Epithelial cell of prostate (primary cell): ENCODE measurements at regions not wholly inside any gene's neighbourhood (a gene's known extent, or its start where the extent isn't known, plus 50 kb on each side); places are given as distances from the start of the nearest gene placed in this dataset.
"Not testable (repeated sequence)": the region's sequence is repeated elsewhere in the genome, so short reads cannot be mapped to it uniquely, and the experiment has no call there.

Experiments used
- DNase-seq: peaks from one replicate; pipeline ENCODE4 v3.0.0-alpha.2; 2011; ENCODE audit warnings: low read depth, low spot score
- H3K27ac ChIP-seq: fragments of 450-650 bp; 2 replicates; pipeline ENCODE4 v1.5.1; 2017; ENCODE audit warnings: mild to moderate bottlenecking

- no peak overlapping the region for H3K27ac ChIP-seq
- DNase-seq = no peak
Observed at GRCh38 chr2:168300460-168300859, 53.1 kb upstream of the STK39 start.

DNA sequence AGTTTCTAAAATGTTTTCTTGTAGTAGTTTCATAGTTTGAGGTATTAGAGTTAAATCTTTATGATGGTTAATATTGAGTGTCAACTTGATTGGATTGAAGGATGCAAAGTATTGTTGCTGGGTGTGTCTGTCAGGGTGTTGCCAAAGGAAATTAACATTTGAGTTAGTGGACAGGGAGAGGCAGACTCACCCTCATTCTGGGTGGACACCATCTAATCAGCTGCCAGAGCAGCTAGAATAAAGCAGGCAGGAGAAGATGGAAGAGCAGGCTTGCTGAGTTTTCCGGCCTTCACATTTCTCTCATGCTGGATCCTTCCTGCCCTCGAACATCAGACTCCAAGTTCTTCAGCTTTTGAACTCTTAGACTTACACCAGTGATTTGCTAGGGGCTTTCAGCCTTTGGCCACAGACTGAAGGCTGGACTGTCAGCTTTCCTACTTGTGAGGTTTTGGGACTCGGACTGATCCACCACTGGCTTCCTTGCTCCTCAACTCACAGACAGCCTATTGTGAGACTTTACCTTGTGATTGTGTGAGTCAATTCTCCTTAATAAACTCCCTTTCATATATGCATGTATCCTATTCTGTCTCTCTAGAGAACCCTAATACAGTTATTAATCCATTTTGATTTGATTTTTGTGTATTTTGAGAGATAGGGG is 56.8 kb upstream of the STK39 start:
- no peak overlapping the region for H3K27ac ChIP-seq
- no peak for DNase-seq

GRCh38 chr2:168307379-168307778 is 60.0 kb upstream of the STK39 start:
- no peak for DNase-seq
- no peak overlapping the region for H3K27ac ChIP-seq

DNA sequence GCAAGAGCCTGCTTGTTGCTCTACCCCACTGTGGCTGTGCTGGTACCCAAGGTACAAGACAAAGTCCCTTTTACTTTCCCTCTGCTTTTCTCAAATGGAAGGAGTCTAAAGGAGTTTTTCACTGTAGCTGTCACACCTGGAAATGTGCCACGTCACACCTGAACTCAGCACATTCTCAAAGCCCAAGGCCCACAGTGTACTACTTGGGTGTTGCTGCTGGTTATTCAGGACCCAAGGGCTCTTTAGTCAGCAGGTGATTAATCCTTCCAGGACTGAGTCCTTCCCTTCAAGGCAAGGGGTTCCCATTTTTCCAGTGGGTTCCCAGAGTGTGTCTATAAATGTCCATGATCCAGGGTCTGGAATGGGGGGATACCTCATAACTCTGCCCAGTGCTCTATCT is 63.2 kb upstream of the STK39 start:
- no peak overlapping the region for H3K27ac ChIP-seq
- no peak for DNase-seq

- no peak for DNase-seq
- no peak overlapping the region for H3K27ac ChIP-seq
Observed at GRCh38 chr2:168311261-168311910, 64.0 kb upstream of the STK39 start.

- H3K27ac ChIP-seq = no peak overlapping the region
- DNase-seq = no peak
Observed at GRCh38 chr2:168312036-168312822, 64.8 kb upstream of the STK39 start.

- DNase-seq = no peak
Observed at GRCh38 chr2:168314236-168314635, 66.8 kb upstream of the STK39 start.

GRCh38 chr2:168315331-168316072 is 68.1 kb upstream of the STK39 start:
- no peak for DNase-seq
- H3K27ac ChIP-seq = no peak overlapping the region

More at GRCh38 chr2:168314236-168314635, 66.8 kb upstream of the STK39 start:
- no peak overlapping the region for H3K27ac ChIP-seq

DNA sequence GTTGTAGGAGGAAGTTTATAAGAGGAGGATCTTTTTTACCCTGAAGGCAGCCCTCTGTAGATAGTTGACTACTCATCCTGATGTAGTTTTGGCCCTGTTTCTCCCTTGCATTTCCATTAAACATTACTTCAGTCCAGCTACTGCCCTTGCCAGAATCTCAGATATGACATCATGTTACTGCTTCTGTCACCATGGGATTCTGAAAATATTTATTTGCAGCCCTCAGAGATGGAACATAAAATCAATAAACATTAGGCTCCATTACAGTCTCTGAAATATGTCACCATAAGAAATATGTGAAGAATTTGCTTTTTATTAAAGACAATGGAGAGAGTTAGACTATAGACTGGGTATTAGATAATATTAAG is 68.7 kb upstream of the STK39 start:
- DNase-seq = no peak
- no peak overlapping the region for H3K27ac ChIP-seq

- H3K27ac ChIP-seq = no peak overlapping the region
- DNase-seq = no peak
Observed at GRCh38 chr2:168317282-168317681, 69.9 kb upstream of the STK39 start.

- peak; percentile 72 for DNase-seq
- no peak overlapping the region for H3K27ac ChIP-seq
Observed at GRCh38 chr2:168320267-168320666, 72.9 kb upstream of the STK39 start.

DNA sequence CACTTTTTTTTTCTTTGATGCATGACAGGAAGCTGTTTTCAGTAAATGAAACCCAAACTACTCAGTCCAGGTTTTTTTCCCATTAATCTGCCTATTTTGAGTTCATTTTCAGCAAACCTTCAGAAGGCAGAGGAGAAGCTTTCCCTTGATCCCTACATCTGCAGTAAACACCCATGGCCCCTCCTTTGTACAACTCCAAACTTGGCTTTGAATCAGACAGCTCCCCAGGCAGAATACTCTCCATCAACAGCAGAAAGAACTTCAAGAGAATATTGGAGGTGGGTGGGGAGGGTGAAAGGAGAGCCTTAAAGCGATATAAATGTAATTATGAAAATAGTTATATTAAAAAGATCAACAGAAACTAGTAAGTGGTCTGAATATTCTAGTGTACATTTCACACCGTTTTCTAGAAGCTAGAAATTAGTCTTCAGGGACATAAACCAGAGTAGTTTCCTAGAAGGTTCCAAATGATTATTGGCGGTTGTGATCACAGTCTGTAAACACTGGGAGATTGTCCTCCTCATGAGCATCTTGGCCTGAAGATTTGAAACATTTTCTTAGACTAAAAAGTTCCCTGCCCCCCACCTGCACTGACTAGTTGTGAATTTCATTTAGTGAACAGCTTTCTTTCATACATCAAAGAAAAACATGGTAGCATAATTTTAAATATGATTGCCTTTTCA is 75.1 kb upstream of the STK39 start:
- no peak overlapping the region for H3K27ac ChIP-seq
- no peak for DNase-seq

- DNase-seq = no peak
Observed at GRCh38 chr2:168323529-168324021, 76.2 kb upstream of the STK39 start.

DNA sequence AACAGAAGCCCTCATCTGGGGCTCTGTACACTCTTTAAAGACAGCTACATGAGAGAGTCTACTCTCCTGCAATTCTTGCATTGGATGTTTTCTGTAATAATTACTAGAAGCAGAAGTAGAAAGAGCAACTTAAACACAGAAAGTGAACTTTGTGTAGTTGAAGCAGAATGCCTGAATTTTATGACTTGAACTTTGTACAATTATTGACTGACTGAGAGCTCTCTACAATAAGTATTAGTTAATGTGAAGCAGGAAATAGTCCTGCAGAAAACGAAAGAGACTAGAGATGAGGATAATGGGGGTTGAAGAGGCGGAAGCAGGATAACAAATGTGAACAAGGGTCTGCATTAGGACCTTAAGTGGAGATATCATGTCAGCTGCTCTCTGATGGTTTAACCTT is 79.2 kb upstream of the STK39 start:
- DNase-seq = no peak
- H3K27ac ChIP-seq = no peak overlapping the region

More at GRCh38 chr2:168323529-168324021, 76.2 kb upstream of the STK39 start:
- H3K27ac ChIP-seq = no peak overlapping the region

GRCh38 chr2:168327328-168327727 is 79.9 kb upstream of the STK39 start:
- DNase-seq = no peak

GRCh38 chr2:168328421-168328820 is 81.0 kb upstream of the STK39 start:
- no peak overlapping the region for H3K27ac ChIP-seq
- DNase-seq = no peak

More at GRCh38 chr2:168327328-168327727, 79.9 kb upstream of the STK39 start:
- H3K27ac ChIP-seq = no peak overlapping the region

- no peak overlapping the region for H3K27ac ChIP-seq
- no peak for DNase-seq
Observed at GRCh38 chr2:168330624-168331423, 83.4 kb upstream of the STK39 start.

DNA sequence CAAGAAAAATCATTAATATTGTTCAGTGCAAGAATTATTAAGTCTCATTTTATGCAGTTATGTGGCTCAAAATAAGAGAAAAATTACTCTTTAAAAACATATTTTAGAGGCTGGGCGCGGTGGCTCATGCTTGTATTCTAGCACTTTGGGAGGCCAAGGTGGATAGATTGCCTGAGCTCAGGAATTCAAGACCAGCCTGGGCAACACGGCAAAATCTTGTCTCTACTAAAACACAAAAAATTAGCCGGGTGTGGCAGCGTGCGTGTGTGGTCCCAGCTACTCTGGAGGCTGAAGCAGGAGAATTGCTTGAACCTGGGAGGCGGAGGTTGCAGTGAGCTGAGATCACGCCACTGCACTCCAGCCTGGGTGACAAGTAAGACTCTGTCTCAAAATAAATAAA is 87.9 kb upstream of the STK39 start:
- not testable (repeated sequence) for DNase-seq, H3K27ac ChIP-seq

DNA sequence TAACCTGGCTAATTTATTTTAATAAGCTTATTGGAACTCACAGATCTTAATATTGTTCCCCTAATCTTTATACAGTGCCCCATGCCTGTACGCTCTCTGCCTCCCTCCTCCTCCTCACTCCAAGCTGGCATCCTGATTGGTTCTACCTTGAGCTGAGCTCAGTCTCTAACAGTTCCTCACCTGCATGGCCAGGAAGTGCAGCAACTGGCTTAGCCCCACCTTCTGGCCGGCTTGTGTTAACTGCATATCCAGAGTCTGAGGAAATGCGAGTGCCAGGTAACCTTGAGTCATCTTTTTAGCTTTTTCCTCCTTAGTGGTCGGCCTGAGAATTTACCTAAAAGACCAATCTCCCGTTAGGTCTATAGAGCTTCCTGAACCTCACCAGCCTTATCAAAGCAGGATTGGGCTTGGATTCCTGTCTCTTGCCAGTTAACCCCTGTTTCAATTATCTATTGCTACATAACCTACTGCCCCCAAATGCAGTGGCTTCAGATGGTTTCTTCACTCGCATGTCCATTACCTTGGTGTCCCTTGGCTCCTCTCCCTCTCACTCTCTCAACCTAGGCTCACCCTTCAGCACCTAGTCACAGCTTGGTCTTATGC is 89.5 kb upstream of the STK39 start:
- no peak overlapping the region for H3K27ac ChIP-seq
- DNase-seq = peak; percentile 69
